HG03103 (cell line): ENCODE measurements at regions not wholly inside any gene's neighbourhood (a gene's known extent, or its start where the extent isn't known, plus 50 kb on each side); places are given as distances from the start of the nearest gene placed in this dataset.
"Not testable (repeated sequence)": the region's sequence is repeated elsewhere in the genome, so short reads cannot be mapped to it uniquely, and the experiment has no call there.

Experiments
- ATAC-seq: cut with Tn5 transposase; IDR thresholded peaks from one replicate; pipeline ENCODE4 v1.9.1; 2021; ENCODE audit warnings: low read depth; ENCODE audit not compliant: unreplicated experiment

- ATAC-seq = no peak
Observed at GRCh38 chr14:66306101-66306500, 180.1 kb upstream of the CCDC196 start.

GRCh38 chr14:66311058-66311457 lies 175.1 kb upstream of the CCDC196 start:
- ATAC-seq = no peak

GRCh38 chr14:66311990-66312389 lies 174.2 kb upstream of the CCDC196 start:
- ATAC-seq = no peak

- ATAC-seq = no peak
Observed at GRCh38 chr14:66312451-66312850, 173.7 kb upstream of the CCDC196 start.

GRCh38 chr14:66315098-66315497 lies 171.1 kb upstream of the CCDC196 start:
- no peak for ATAC-seq

- no peak for ATAC-seq
Observed at GRCh38 chr14:66315548-66315947, 170.6 kb upstream of the CCDC196 start.

- no peak for ATAC-seq
Observed at GRCh38 chr14:66322564-66322963, 163.6 kb upstream of the CCDC196 start.

- no peak for ATAC-seq
Observed at GRCh38 chr14:66330228-66330627, 155.9 kb upstream of the CCDC196 start.

GRCh38 chr14:66330916-66331315 lies 155.3 kb upstream of the CCDC196 start:
- no peak for ATAC-seq

GRCh38 chr14:66333293-66333692 lies 152.9 kb upstream of the CCDC196 start:
- ATAC-seq = not testable (repeated sequence)

GRCh38 chr14:66341239-66341638 lies 144.9 kb upstream of the CCDC196 start:
- no peak for ATAC-seq

- ATAC-seq = no peak
Observed at GRCh38 chr14:66345986-66346385, 140.2 kb upstream of the CCDC196 start.

GRCh38 chr14:66351310-66351709 lies 134.9 kb upstream of the CCDC196 start:
- ATAC-seq = no peak

- ATAC-seq = no peak
Observed at GRCh38 chr14:66359500-66359899, 126.7 kb upstream of the CCDC196 start.

- ATAC-seq = no peak
Observed at GRCh38 chr14:66360366-66360926, 125.7 kb upstream of the CCDC196 start.

GRCh38 chr14:66361013-66361412 lies 125.2 kb upstream of the CCDC196 start:
- no peak for ATAC-seq

GRCh38 chr14:66365388-66365787 lies 120.8 kb upstream of the CCDC196 start:
- no peak for ATAC-seq

- no peak for ATAC-seq
Observed at GRCh38 chr14:66369157-66369697, 116.9 kb upstream of the CCDC196 start.

- no peak for ATAC-seq
Observed at GRCh38 chr14:66371776-66372175, 114.4 kb upstream of the CCDC196 start.

- ATAC-seq = no peak
Observed at GRCh38 chr14:66375046-66375964, 110.9 kb upstream of the CCDC196 start.

- no peak for ATAC-seq
Observed at GRCh38 chr14:66377574-66377973, 108.6 kb upstream of the CCDC196 start.
